GM12878 (cell line): ENCODE measurements at regions not wholly inside any gene's neighbourhood (a gene's known extent, or its start where the extent isn't known, plus 50 kb on each side); places are given as distances from the start of the nearest gene placed in this dataset.

Experiments used
- ATAC-seq: fragments of 200-7000 bp; cut with Tn5 transposase; 3 replicates; pipeline ENCODE4 v1.9.1; 2020; ENCODE audit warnings: mild to moderate bottlenecking, moderate library complexity
- BruUV-seq: library from RNA; stranded (reverse); fragments of 400-500 nt; replicated peaks from 2 replicates; lab custom pipeline; 2021; lab: Mats Ljungman, UMichigan
- CTCF ChIA-PET: fragments of 300-600 bp; sonication (Branson Sonifier 250); formaldehyde crosslinking; extraction: SDS; loops from one replicate; lab custom pipeline; 2021; ENCODE audit warnings: inconsistent platforms; lab: Yijun Ruan, JAX
- POLR2A ChIA-PET: fragments of 350-600 bp; formaldehyde crosslinking; extraction: SDS; loops from one replicate; lab custom pipeline; 2021; ENCODE audit warnings: inconsistent platforms; lab: Charles Lee
- RAD21 ChIA-PET: fragments of 300-600 bp; sonication (Branson Sonifier 250); formaldehyde crosslinking; loops from one replicate; lab custom pipeline; 2023; ENCODE audit warnings: antibody characterized with exemption; ENCODE audit not compliant: unreplicated experiment; lab: Charles Lee
- SMC1A ChIA-PET: fragments of 300-600 bp; sonication (Branson Sonifier 250); formaldehyde crosslinking; loops from one replicate; lab custom pipeline; 2023; ENCODE audit not compliant: unreplicated experiment, uncharacterized antibody; lab: Charles Lee
- DNase-seq: peaks from one replicate; pipeline ENCODE4 v3.0.0-alpha.2; 2011; ENCODE audit warnings: low read depth, low spot score
- FAIRE-seq: peaks from 3 replicates; lab custom pipeline; 2011; peaks lifted over from hg19 to GRCh38; lab: Jason Lieb, UNC
- H2AFZ ChIP-seq: 2 replicates; pipeline ENCODE4 v1.6.0; 2011; ENCODE audit warnings: low read depth, low read length, control low read depth; ENCODE audit not compliant: control insufficient read depth
- H3K27ac ChIP-seq: 2 replicates; pipeline ENCODE4 v1.5.1; 2011; ENCODE audit warnings: control low read depth; ENCODE audit not compliant: control insufficient read depth, insufficient read depth
- H3K27me3 ChIP-seq, 2 experiments: replicated peaks in 1 of 2; 2 replicates each; pipeline versions ENCODE4 v1.6.0 to v1.6.1; 2011; ENCODE audit warnings: low read length in 1 of 2; ENCODE audit not compliant: control insufficient read depth in 2 of 2, insufficient read depth in 2 of 2
- H3K36me3 ChIP-seq, 2 experiments: 2 replicates each; pipeline ENCODE4 v1.5.1; 2011; ENCODE audit warnings: low read length in 1 of 2; ENCODE audit not compliant: control insufficient read depth in 2 of 2, insufficient read depth in 2 of 2
- H3K4me1 ChIP-seq: 2 replicates; pipeline ENCODE4 v1.6.1; 2011; ENCODE audit warnings: mild to moderate bottlenecking, low read length, moderate library complexity, mixed read lengths; ENCODE audit not compliant: control insufficient read depth, insufficient read depth
- H3K4me2 ChIP-seq: 2 replicates; pipeline ENCODE4 v1.6.0; 2011; ENCODE audit warnings: control low read depth; ENCODE audit not compliant: control insufficient read depth, insufficient read depth
- H3K4me3 ChIP-seq: fragments of 200-600 bp; sonication (generic); 2 replicates; pipeline ENCODE4 v1.5.1; 2016
- H3K79me2 ChIP-seq: 2 replicates; pipeline ENCODE4 v1.6.0; 2011; ENCODE audit warnings: low read length; ENCODE audit not compliant: control insufficient read depth, insufficient read depth
- H3K9ac ChIP-seq: 2 replicates; pipeline ENCODE4 v1.8.0; 2011; ENCODE audit warnings: low read length, control low read depth, mixed read lengths; ENCODE audit not compliant: control insufficient read depth, insufficient read depth
- H3K9me3 ChIP-seq: replicated peaks from 3 replicates; pipeline ENCODE4 v1.5.1; 2011; ENCODE audit warnings: mild to moderate bottlenecking, low read length; ENCODE audit not compliant: control insufficient read depth, insufficient read depth
- H4K20me1 ChIP-seq: 2 replicates; pipeline ENCODE4 v1.6.0; 2011; ENCODE audit not compliant: control insufficient read depth, insufficient read depth
- BACH1 ChIP-seq: fragments of 450-650 bp; IDR thresholded peaks from 2 replicates; pipeline ENCODE4 v1.6.1; 2017; ENCODE audit warnings: mild to moderate bottlenecking, borderline replicate concordance
- BCLAF1 ChIP-seq: fragments of 450-650 bp; IDR thresholded peaks from 2 replicates; pipeline ENCODE4 v1.6.1; 2017; ENCODE audit warnings: antibody characterized with exemption, mild to moderate bottlenecking, moderate library complexity
- E2F4 ChIP-seq: IDR thresholded peaks from 2 replicates; pipeline ENCODE4 v1.6.1; 2012; ENCODE audit warnings: low read depth, low read length, improper control_type of control experiment
- GATAD2B ChIP-seq: fragments of 450-650 bp; conservative IDR thresholded peaks from 2 replicates; pipeline ENCODE4 v1.6.1; 2017; ENCODE audit warnings: low read depth, mild to moderate bottlenecking, moderate library complexity
- IKZF2 ChIP-seq, 2 experiments: fragments of 450-650 bp; IDR thresholded peaks; 2 replicates each; pipeline ENCODE4 v1.6.1; 2017; ENCODE audit warnings: mild to moderate bottlenecking in 2 of 2, moderate library complexity in 2 of 2
- MXI1 ChIP-seq: fragments of 150-350 bp; IDR thresholded peaks from 2 replicates; pipeline ENCODE4 v1.6.1; 2011; ENCODE audit warnings: low read depth, mild to moderate bottlenecking, inconsistent platforms, low read length, improper control_type of control experiment
- NFXL1 ChIP-seq: fragments of 450-650 bp; IDR thresholded peaks from 2 replicates; pipeline ENCODE4 v1.6.1; 2017; ENCODE audit warnings: antibody characterized with exemption, mild to moderate bottlenecking, borderline replicate concordance
- NR2C1 ChIP-seq: fragments of 450-650 bp; IDR thresholded peaks from 2 replicates; pipeline ENCODE4 v1.6.1; 2017; ENCODE audit warnings: antibody characterized with exemption, mild to moderate bottlenecking, moderate library complexity
- NR2C2 ChIP-seq: IDR thresholded peaks from 2 replicates; pipeline ENCODE4 v1.6.1; 2011; ENCODE audit warnings: borderline replicate concordance, low read depth; ENCODE audit not compliant: control insufficient read depth, insufficient read length
- POLR2AphosphoS2 ChIP-seq: IDR thresholded peaks from 2 replicates; pipeline ENCODE4 v1.6.1; 2011; ENCODE audit warnings: low read depth, mild to moderate bottlenecking, low read length, improper control_type of control experiment, moderate library complexity
- RAD51 ChIP-seq: fragments of 450-650 bp; IDR thresholded peaks from 2 replicates; pipeline ENCODE4 v1.6.1; 2016; ENCODE audit warnings: moderate library complexity, mild to moderate bottlenecking, inconsistent platforms
- RBBP5 ChIP-seq: fragments of 200-600 bp; sonication (generic); conservative IDR thresholded peaks from 2 replicates; pipeline ENCODE4 v1.6.1; 2016
- REST ChIP-seq: IDR thresholded peaks from 2 replicates; pipeline ENCODE4 v1.6.1; 2012; ENCODE audit warnings: mild to moderate bottlenecking, low read depth, low read length
- SREBF2 ChIP-seq: IDR thresholded peaks from 2 replicates; pipeline ENCODE4 v1.6.1; 2012; ENCODE audit warnings: mild to moderate bottlenecking, low read length
- USF2 ChIP-seq: IDR thresholded peaks from 2 replicates; pipeline ENCODE4 v1.6.1; 2011; ENCODE audit warnings: low read depth, low read length, improper control_type of control experiment, borderline replicate concordance
- WGBS: methylation state at CpG from one replicate; pipeline ENCODE4 v1.1.6; 2016; ENCODE audit warnings: low lambda C conversion rate; ENCODE audit not compliant: insufficient replicate concordance, insufficient coverage; ENCODE audit errors: missing lambda C conversion rate; 5-methylcytosine and 5-hydroxymethylcytosine counted together
- in situ Hi-C: fragments of 300-500 bp; cut with MboI; formaldehyde crosslinking; loops from 9 replicates; pipeline ENCODE4 v1.14.3; 2018; ENCODE audit warnings: mixed read lengths
- intact Hi-C: fragments of 100-400 bp; cut with micrococcal nuclease; formaldehyde crosslinking; loops from one replicate; pipeline ENCODE4 v1.14.2; 2022; ENCODE audit not compliant: unreplicated experiment

- Histone ChIP-seq H3K9ac (no peak overlapping the region), H3K4me2 (no peak overlapping the region), H4K20me1 (no peaks in the 10 kb centered on the region), H3K79me2 (no peaks in the 10 kb centered on the region), H3K4me3 (no peak overlapping the region), H3K36me3 (no peaks in the 10 kb centered on the region), H2AFZ (no peak overlapping the region), H3K4me1 (peaks cover 3% of the 10 kb centered on the region), H3K27ac (no peak overlapping the region), H3K27me3 (no peaks in the 10 kb centered on the region), H3K9me3 (no peaks in the 10 kb centered on the region)
- RAD21 ChIA-PET, result interaction anchor here (0.6 kb wide), 1 partner anchor 113 kb away, joined by 3 read pairs; no protein-coding TSS in a partner anchor
- 69% methylated on average over 6 of the region's 6 CpGs for WGBS
- FAIRE-seq (no peak), ATAC-seq (no peak), DNase-seq (no peak)
- no TSS peak for BruUV-seq
- in situ Hi-C loops, result no loop called here
- POLR2A ChIA-PET, result no interaction called here
- SMC1A ChIA-PET, result no interaction called here
- TF ChIP-seq IKZF2 (IDR thresholded peaks at IDR 0.05) (no peak), E2F4 (no peak), NR2C2 (no peak), NR2C1 (no peak), RBBP5 (no peak), BACH1 (no peak), REST (no peak), RAD51 (no peak), USF2 (no peak), BCLAF1 (no peak), GATAD2B (no peak), SREBF2 (no peak), POLR2AphosphoS2 (no peak), MXI1 (no peak), NFXL1 (no peak)
- CTCF ChIA-PET, result no interaction called here
- intact Hi-C loops, result no loop called here
Observed at GRCh38 chr10:4064489-4064888, 279.5 kb upstream of the KLF6 start.
